ENCODE measurements at regions not wholly inside any gene's neighbourhood (a gene's known extent, or its start where the extent isn't known, plus 50 kb on each side); places are given as distances from the start of the nearest gene placed in this dataset.

- TF ChIP-seq EP300 (IDR thresholded peaks at IDR 0.05) (no peak), CTCF (IDR thresholded peaks at IDR 0.05) (no peak)
Measured at GRCh38 chr3:157830556-157831236, 275.5 kb downstream of the SHOX2 start.

All from sigmoid colon (tissue), 4 donors.